ENCODE measurements at regions not wholly inside any gene's neighbourhood (a gene's known extent, or its start where the extent isn't known, plus 50 kb on each side); places are given as distances from the start of the nearest gene placed in this dataset.

DNA sequence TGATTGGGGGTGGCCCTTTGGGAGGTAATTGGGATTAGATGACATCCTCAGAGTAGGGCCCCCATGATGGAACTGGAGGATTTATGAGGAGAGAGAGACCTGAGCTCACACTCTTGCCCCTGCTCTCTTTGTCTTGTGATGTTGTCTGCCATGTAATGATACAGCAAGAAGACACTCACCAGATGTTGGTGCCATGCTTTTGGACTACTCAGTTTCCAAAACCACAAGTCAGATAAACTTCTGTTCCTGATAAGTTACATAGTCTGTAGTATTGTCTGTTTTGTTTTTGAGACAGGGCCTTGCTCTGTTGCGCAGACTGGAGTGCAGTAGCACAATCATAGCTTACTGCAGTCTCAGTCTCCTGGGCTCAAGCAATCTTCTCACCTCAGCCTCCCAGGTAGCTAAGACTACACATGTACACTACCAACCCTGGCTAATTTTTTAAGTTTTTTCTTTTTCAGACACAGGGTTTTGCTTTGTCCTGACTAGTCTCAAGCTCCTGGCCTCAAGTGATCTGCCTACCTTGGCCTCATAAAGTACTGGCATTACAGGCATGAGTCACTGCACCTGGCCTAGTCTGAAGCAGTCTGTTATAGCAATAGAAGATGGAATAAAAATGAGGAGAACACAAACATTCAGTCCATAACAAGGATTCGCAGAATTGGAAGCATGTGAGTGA, 115.0 kb upstream of the GALNT2 start:
- TF ChIP-seq POLR2A (IDR thresholded peaks at IDR 0.05; ENCODE audit: extremely low read depth, insufficient read length), result no peak
- TF ChIP-seq, protein P1, sequence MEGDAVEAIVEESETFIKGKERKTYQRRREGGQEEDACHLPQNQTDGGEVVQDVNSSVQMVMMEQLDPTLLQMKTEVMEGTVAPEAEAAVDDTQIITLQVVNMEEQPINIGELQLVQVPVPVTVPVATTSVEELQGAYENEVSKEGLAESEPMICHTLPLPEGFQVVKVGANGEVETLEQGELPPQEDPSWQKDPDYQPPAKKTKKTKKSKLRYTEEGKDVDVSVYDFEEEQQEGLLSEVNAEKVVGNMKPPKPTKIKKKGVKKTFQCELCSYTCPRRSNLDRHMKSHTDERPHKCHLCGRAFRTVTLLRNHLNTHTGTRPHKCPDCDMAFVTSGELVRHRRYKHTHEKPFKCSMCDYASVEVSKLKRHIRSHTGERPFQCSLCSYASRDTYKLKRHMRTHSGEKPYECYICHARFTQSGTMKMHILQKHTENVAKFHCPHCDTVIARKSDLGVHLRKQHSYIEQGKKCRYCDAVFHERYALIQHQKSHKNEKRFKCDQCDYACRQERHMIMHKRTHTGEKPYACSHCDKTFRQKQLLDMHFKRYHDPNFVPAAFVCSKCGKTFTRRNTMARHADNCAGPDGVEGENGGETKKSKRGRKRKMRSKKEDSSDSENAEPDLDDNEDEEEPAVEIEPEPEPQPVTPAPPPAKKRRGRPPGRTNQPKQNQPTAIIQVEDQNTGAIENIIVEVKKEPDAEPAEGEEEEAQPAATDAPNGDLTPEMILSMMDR (IDR thresholded peaks at IDR 0.05; ENCODE audit: low read depth, low read length), result no peak
- TF ChIP-seq, protein P2, sequence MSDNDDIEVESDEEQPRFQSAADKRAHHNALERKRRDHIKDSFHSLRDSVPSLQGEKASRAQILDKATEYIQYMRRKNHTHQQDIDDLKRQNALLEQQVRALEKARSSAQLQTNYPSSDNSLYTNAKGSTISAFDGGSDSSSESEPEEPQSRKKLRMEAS (IDR thresholded peaks at IDR 0.05; ENCODE audit: low read depth, low read length), result no peak

Data from NB4 (cell line).